ENCODE measurements at regions not wholly inside any gene's neighbourhood (a gene's known extent, or its start where the extent isn't known, plus 50 kb on each side); places are given as distances from the start of the nearest gene placed in this dataset.

DNA sequence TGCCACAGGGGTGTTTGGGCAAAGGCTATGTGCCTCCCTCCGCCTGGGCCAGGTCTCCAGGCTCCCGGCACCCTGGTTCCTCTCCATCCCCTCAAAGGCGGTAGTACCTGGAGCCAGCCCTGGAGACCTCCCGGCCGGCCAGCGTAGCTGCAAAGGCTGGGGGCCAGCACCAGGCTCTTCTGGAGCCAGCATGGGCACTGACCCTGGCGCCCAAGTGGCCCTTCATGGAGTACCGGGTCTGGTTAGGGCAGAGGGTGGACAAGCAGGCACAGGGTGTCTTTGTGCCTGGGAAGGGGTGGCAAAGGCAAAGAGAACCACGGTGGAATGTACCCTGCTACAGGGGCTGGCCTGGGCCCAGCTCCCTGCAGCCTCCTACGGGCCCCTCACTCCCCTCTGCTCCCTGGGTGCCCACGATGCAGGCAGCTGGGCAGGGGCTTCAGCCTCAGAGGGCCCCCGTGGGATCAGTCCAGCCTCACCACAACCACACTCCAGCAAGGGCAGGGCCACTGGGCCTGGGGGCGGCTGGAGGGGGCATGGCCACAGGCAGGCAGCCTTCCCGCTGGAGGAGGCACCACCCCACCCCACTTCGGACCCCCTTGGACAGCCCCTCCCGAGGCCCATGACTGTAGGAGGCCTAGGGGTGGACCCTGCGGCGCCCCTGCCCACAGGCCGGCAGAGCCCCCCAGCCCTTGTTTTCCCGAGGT, 112.9 kb upstream of the NKX1-1 start:
- no peak for DNase-seq (ENCODE audit: low read depth, low spot score)
- Mint-ChIP-seq H3K4me3 (peak overlapping the region; percentile 3), H3K9me3 (no peaks in the 10 kb centered on the region)

DNA sequence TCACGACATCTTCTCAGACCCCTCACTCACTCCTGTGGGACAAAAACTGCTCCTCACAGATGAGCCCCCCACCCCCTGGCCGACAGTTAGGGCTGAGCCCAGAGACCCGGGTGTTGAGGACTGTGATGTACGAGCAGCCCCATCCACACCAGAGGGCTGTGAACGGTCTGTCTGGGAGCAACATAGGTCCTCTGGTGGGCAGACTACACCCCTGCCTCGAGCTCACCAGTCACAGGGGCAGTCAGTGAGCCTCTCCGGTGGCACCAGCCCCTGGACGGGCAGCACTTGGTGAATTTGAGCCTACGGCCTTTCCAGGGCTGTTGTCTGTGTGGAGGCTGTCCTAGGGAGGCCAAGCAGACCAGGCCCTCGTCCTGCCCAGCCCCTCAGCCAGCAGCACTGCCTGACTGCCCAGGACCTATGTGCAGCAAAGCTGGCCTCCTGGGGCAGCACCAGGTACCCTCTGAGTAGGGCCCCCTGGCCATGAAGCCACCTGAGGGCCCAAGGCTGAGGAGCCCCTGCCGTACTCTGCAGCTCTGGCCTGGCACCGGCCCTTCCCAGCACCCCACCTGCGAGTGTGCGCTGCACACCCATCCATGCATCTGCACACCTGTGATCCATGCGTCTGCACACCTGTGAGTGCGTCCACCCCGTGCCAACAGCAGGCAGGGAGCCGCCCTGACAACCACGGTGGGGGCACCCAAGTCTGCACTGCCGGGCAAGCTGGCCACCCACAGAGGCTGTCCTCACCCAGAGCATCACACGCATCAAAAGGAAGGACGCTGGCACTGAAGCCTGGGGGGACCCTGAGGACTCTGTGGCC, 111.6 kb upstream of the NKX1-1 start:
- H3K27ac Mint-ChIP-seq (ENCODE audit: unreplicated experiment) = no peak overlapping the region

More for the DNA sequence above, 112.9 kb upstream of the NKX1-1 start:
- Mint-ChIP-seq H3K36me3 (ENCODE audit: low read depth) (no peaks in the 10 kb centered on the region), H3K4me1 (peaks cover 17% of the 10 kb centered on the region), H3K27me3 (ENCODE audit: low read depth) (peaks cover 11% of the 10 kb centered on the region), H3K27ac (ENCODE audit: unreplicated experiment) (no peak overlapping the region)
- TF ChIP-seq, protein P1, sequence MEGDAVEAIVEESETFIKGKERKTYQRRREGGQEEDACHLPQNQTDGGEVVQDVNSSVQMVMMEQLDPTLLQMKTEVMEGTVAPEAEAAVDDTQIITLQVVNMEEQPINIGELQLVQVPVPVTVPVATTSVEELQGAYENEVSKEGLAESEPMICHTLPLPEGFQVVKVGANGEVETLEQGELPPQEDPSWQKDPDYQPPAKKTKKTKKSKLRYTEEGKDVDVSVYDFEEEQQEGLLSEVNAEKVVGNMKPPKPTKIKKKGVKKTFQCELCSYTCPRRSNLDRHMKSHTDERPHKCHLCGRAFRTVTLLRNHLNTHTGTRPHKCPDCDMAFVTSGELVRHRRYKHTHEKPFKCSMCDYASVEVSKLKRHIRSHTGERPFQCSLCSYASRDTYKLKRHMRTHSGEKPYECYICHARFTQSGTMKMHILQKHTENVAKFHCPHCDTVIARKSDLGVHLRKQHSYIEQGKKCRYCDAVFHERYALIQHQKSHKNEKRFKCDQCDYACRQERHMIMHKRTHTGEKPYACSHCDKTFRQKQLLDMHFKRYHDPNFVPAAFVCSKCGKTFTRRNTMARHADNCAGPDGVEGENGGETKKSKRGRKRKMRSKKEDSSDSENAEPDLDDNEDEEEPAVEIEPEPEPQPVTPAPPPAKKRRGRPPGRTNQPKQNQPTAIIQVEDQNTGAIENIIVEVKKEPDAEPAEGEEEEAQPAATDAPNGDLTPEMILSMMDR (conservative IDR thresholded peaks at IDR 0.05) = no peak

DNA sequence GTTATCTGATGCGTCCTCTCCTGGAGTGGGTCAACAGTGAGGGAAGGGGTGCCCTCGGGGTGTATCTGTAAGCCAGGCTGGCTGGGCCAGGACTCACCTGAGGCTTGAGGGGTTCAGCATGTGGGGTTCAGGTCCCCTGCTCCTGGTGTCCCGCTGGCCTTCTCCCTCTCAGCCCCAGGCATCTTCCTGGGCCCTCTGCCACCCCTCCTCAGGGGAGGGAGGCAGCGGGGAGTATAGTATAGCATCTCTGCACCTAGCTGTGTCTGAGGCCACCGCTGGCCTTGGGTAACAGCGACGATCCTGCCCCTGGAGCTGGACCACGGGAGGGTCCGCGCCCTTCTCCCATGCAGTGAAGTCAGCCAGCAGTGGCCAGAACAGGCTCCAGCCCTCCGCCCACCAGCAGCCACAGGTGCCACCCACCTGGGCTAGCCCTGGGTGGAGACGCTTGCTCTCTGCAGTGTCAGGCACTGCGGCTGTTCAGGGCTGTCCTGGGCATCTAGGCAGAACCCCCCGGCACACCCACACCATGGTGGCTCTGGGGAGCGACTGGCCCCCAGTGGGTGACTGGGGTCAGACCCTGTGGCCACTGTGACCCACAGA, 110.7 kb upstream of the NKX1-1 start:
- Mint-ChIP-seq H3K4me3 (no peak overlapping the region), H3K27ac (ENCODE audit: unreplicated experiment) (no peak overlapping the region)
- DNase-seq (ENCODE audit: low read depth, low spot score) = no peak

More for the DNA sequence above, 111.6 kb upstream of the NKX1-1 start:
- TF ChIP-seq, protein P1 (conservative IDR thresholded peaks at IDR 0.05) = no peak
- no peak for DNase-seq (ENCODE audit: low read depth, low spot score)
- no peaks in the 10 kb centered on the region for H3K36me3 Mint-ChIP-seq (ENCODE audit: low read depth)
- peaks cover 4% of the 10 kb centered on the region for H3K27me3 Mint-ChIP-seq (ENCODE audit: low read depth)
- H3K4me1 Mint-ChIP-seq = peaks cover 9% of the 10 kb centered on the region
- no peak overlapping the region for H3K4me3 Mint-ChIP-seq
- no peaks in the 10 kb centered on the region for H3K9me3 Mint-ChIP-seq

DNA sequence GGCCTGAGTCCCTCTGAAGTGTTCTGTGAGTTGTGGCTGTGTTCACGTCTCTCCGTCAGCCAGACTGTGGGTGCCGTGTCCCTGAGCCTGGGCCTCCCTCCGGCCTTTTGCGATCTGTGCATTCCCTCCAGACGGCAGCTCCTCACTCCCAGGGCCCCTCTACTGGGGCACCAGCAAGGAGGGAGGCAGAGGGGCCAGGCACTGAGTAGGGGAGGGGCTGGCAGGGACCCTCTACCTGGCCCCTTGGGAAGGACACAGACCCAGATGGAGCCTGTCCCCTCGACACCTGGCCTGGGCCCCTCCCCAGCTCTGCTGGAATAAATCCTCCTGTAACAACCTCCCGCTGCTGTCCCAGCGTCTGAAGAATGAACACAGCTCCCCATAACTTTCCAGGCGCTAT, 110.0 kb upstream of the NKX1-1 start:
- H3K9me3 Mint-ChIP-seq = no peaks in the 10 kb centered on the region
- peaks cover 6% of the 10 kb centered on the region for H3K4me1 Mint-ChIP-seq
- no peaks in the 10 kb centered on the region for H3K36me3 Mint-ChIP-seq (ENCODE audit: low read depth)
- H3K27me3 Mint-ChIP-seq (ENCODE audit: low read depth) = peaks cover 4% of the 10 kb centered on the region
- DNase-seq (ENCODE audit: low read depth, low spot score) = no peak
- TF ChIP-seq, protein P1 (conservative IDR thresholded peaks at IDR 0.05) = no peak
- H3K27ac Mint-ChIP-seq (ENCODE audit: unreplicated experiment) = no peak overlapping the region
- no peak overlapping the region for H3K4me3 Mint-ChIP-seq

More for the DNA sequence above, 110.7 kb upstream of the NKX1-1 start:
- Mint-ChIP-seq H3K27me3 (ENCODE audit: low read depth) (peaks cover 4% of the 10 kb centered on the region), H3K9me3 (no peaks in the 10 kb centered on the region), H3K36me3 (ENCODE audit: low read depth) (no peaks in the 10 kb centered on the region), H3K4me1 (peaks cover 9% of the 10 kb centered on the region)
- TF ChIP-seq, protein P1 (conservative IDR thresholded peaks at IDR 0.05) = no peak

DNA sequence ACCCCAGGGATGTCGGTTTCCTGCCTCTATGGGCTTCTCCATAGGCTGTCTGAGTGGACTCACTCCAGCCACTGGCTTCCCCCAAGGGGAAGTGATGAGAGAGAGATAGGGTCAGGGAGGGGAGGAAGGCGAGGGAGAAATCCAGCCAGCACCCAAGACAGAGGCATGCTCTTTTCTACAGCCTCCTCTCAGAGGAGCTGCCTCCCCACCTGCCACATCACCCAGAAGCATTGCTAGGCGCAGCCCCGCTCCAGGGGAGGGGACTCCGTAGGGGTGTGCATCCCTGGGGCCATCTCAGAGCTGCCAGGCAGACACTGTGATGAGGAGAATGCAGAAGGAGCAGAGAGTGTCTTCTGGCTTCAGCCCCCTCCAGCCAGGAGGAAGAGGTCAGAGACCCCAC, 109.5 kb upstream of the NKX1-1 start:
- H3K36me3 Mint-ChIP-seq (ENCODE audit: low read depth) = no peaks in the 10 kb centered on the region
- H3K27ac Mint-ChIP-seq (ENCODE audit: unreplicated experiment) = no peak overlapping the region
- no peak overlapping the region for H3K4me3 Mint-ChIP-seq
- H3K27me3 Mint-ChIP-seq (ENCODE audit: low read depth) = peaks cover 2% of the 10 kb centered on the region
- peaks cover 4% of the 10 kb centered on the region for H3K4me1 Mint-ChIP-seq
- DNase-seq (ENCODE audit: low read depth, low spot score) = no peak
- no peaks in the 10 kb centered on the region for H3K9me3 Mint-ChIP-seq
- TF ChIP-seq, protein P1 (conservative IDR thresholded peaks at IDR 0.05) = no peak

Data from neural crest cell (in vitro differentiated cells).